ENCODE measurements at regions not wholly inside any gene's neighbourhood (a gene's known extent, or its start where the extent isn't known, plus 50 kb on each side); places are given as distances from the start of the nearest gene placed in this dataset.

GRCh38 chr4:130486841-130487240 is 1390.9 kb downstream of the C4orf33 start:
- DNase-seq (ENCODE audit: low read depth): no peak

GRCh38 chr4:130510661-130511060 is 1414.7 kb downstream of the C4orf33 start:
- no peak for DNase-seq (ENCODE audit: low read depth)

- no peak for DNase-seq (ENCODE audit: low read depth)
Observed at GRCh38 chr4:130511776-130512175, 1415.8 kb downstream of the C4orf33 start.

- DNase-seq (ENCODE audit: low read depth): no peak
Observed at GRCh38 chr4:130524057-130524456, 1428.1 kb downstream of the C4orf33 start.

GRCh38 chr4:130530505-130530904 is 1434.6 kb downstream of the C4orf33 start:
- no peak for DNase-seq (ENCODE audit: low read depth)

GRCh38 chr4:130534651-130535050 is 1438.7 kb downstream of the C4orf33 start:
- DNase-seq (ENCODE audit: low read depth): no peak

- no peak for DNase-seq (ENCODE audit: low read depth)
Observed at GRCh38 chr4:130542953-130543352, 1447.0 kb downstream of the C4orf33 start.

- no peak for DNase-seq (ENCODE audit: low read depth)
Observed at GRCh38 chr4:130545171-130545570, 1449.2 kb downstream of the C4orf33 start.

GRCh38 chr4:130545596-130545995 is 1449.6 kb downstream of the C4orf33 start:
- DNase-seq (ENCODE audit: low read depth): no peak

- no peak for DNase-seq (ENCODE audit: low read depth)
Observed at GRCh38 chr4:130559268-130559667, 1463.3 kb downstream of the C4orf33 start.

- no peak for DNase-seq (ENCODE audit: low read depth)
Observed at GRCh38 chr4:130563185-130563888, 1467.4 kb downstream of the C4orf33 start.

- DNase-seq (ENCODE audit: low read depth): no peak
Observed at GRCh38 chr4:130563889-130564418, 1468.0 kb downstream of the C4orf33 start.

GRCh38 chr4:130568746-130569145 is 1472.8 kb downstream of the C4orf33 start:
- no peak for DNase-seq (ENCODE audit: low read depth)

- DNase-seq (ENCODE audit: low read depth): no peak
Observed at GRCh38 chr4:130573742-130574141, 1477.8 kb downstream of the C4orf33 start.

- DNase-seq (ENCODE audit: low read depth): no peak
Observed at GRCh38 chr4:130574215-130574614, 1478.3 kb downstream of the C4orf33 start.

GRCh38 chr4:130576218-130576617 is 1480.3 kb downstream of the C4orf33 start:
- no peak for DNase-seq (ENCODE audit: low read depth)

GRCh38 chr4:130591091-130591490 is 1495.1 kb downstream of the C4orf33 start:
- no peak for DNase-seq (ENCODE audit: low read depth)

GRCh38 chr4:130600706-130601105 is 1504.8 kb downstream of the C4orf33 start:
- no peak for DNase-seq (ENCODE audit: low read depth)

- DNase-seq (ENCODE audit: low read depth): no peak
Observed at GRCh38 chr4:130603043-130603442, 1507.1 kb downstream of the C4orf33 start.

- no peak for DNase-seq (ENCODE audit: low read depth)
Observed at GRCh38 chr4:130608121-130608520, 1512.2 kb downstream of the C4orf33 start.

GRCh38 chr4:130628531-130628930 is 1532.6 kb downstream of the C4orf33 start:
- no peak for DNase-seq (ENCODE audit: low read depth)

- DNase-seq (ENCODE audit: low read depth): no peak
Observed at GRCh38 chr4:130632731-130633604, 1537.0 kb downstream of the C4orf33 start.

- DNase-seq (ENCODE audit: low read depth): no peak
Observed at GRCh38 chr4:130636486-130636885, 1540.5 kb downstream of the C4orf33 start.

Measured in activated T-cell treated with anti-CD3 and anti-CD28 coated beads for 1 hour (primary cell).